Loucy (cell line): ENCODE measurements at regions not wholly inside any gene's neighbourhood (a gene's known extent, or its start where the extent isn't known, plus 50 kb on each side); places are given as distances from the start of the nearest gene placed in this dataset.

Source experiments
- H2AFZ ChIP-seq: fragments of 200-600 bp; sonication (generic); 2 replicates; pipeline ENCODE4 v1.6.0; 2016; ENCODE audit warnings: antibody characterized with exemption, mild to moderate bottlenecking, low read length, moderate library complexity
- H3F3A ChIP-seq: fragments of 200-600 bp; 2 replicates; pipeline ENCODE4 v1.6.0; 2016; ENCODE audit warnings: antibody characterized with exemption, low read depth, mild to moderate bottlenecking
- H3K27me3 ChIP-seq: fragments of 200-600 bp; sonication (generic); 2 replicates; pipeline ENCODE4 v1.6.1; 2014; ENCODE audit warnings: low read length, mild to moderate bottlenecking; ENCODE audit not compliant: insufficient read depth, poor library complexity, severe bottlenecking
- H3K36me3 ChIP-seq: fragments of 200-600 bp; sonication (generic); 2 replicates; pipeline ENCODE4 v1.6.1; 2016; ENCODE audit warnings: low read length; ENCODE audit not compliant: insufficient read depth
- H3K4me1 ChIP-seq: fragments of 200-600 bp; sonication (generic); 2 replicates; pipeline ENCODE4 v1.5.1; 2014; ENCODE audit warnings: low read length, mild to moderate bottlenecking; ENCODE audit not compliant: insufficient read depth, poor library complexity, severe bottlenecking
- H3K4me2 ChIP-seq: fragments of 200-600 bp; sonication (generic); 2 replicates; pipeline ENCODE4 v1.6.0; 2014; ENCODE audit warnings: antibody characterized with exemption, low read length, low read depth, mild to moderate bottlenecking; ENCODE audit not compliant: poor library complexity, severe bottlenecking
- H3K4me3 ChIP-seq: fragments of 200-600 bp; sonication (generic); 2 replicates; pipeline ENCODE4 v1.5.1; 2014; ENCODE audit warnings: low read length, mild to moderate bottlenecking, mixed read lengths; ENCODE audit not compliant: poor library complexity, severe bottlenecking
- H3K79me2 ChIP-seq: fragments of 200-600 bp; sonication (generic); 2 replicates; pipeline ENCODE4 v1.6.1; 2014; ENCODE audit warnings: low read length; ENCODE audit not compliant: insufficient read depth
- H3K9ac ChIP-seq: fragments of 200-600 bp; sonication (generic); 2 replicates; pipeline ENCODE4 v1.6.0; 2014; ENCODE audit warnings: mild to moderate bottlenecking, low read depth, low read length, moderate library complexity; ENCODE audit not compliant: poor library complexity, severe bottlenecking
- H3K9me2 ChIP-seq: fragments of 200-600 bp; sonication (generic); replicated peaks from 2 replicates; pipeline ENCODE4 v1.6.1; 2016; ENCODE audit warnings: low read depth, low read length, mixed read lengths
- H3K9me3 ChIP-seq: fragments of 200-600 bp; sonication (generic); 2 replicates; pipeline ENCODE4 v1.6.1; 2014; ENCODE audit warnings: mild to moderate bottlenecking, antibody characterized with exemption, low read length, low read depth; ENCODE audit not compliant: insufficient read depth
- H4K20me1 ChIP-seq: fragments of 200-600 bp; sonication (generic); 2 replicates; pipeline ENCODE4 v1.6.0; 2014; ENCODE audit warnings: antibody characterized with exemption, low read length, mild to moderate bottlenecking; ENCODE audit not compliant: insufficient read depth, poor library complexity, severe bottlenecking
- CTCF ChIP-seq: fragments of 200-600 bp; sonication (generic); conservative IDR thresholded peaks from 2 replicates; pipeline ENCODE4 v1.5.1; 2014; ENCODE audit warnings: mild to moderate bottlenecking, antibody characterized with exemption, low read length
- EZH2phosphoT487 ChIP-seq: fragments of 200-600 bp; IDR thresholded peaks from 2 replicates; pipeline ENCODE4 v1.6.1; 2018; ENCODE audit warnings: antibody characterized with exemption, mild to moderate bottlenecking, moderate library complexity, borderline replicate concordance

GRCh38 chr2:167440382-167440781, 552.1 kb downstream of the XIRP2 start:
- no peak overlapping the region for H3K4me3 ChIP-seq
- no peaks in the 10 kb centered on the region for H3K9me2 ChIP-seq
- no peak overlapping the region for H2AFZ ChIP-seq
- TF ChIP-seq CTCF (no peak), EZH2phosphoT487 (no peak)
- H4K20me1 ChIP-seq: no peaks in the 10 kb centered on the region
- no peaks in the 10 kb centered on the region for H3K79me2 ChIP-seq
- H3K36me3 ChIP-seq: no peaks in the 10 kb centered on the region
- no peaks in the 10 kb centered on the region for H3K9me3 ChIP-seq
- no peak overlapping the region for H3K4me2 ChIP-seq
- H3K9ac ChIP-seq: no peak overlapping the region
- H3F3A ChIP-seq: no peaks in the 10 kb centered on the region
- no peaks in the 10 kb centered on the region for H3K4me1 ChIP-seq
- H3K27me3 ChIP-seq: no peaks in the 10 kb centered on the region

GRCh38 chr2:167438206-167438605, 549.9 kb downstream of the XIRP2 start:
- Histone ChIP-seq H3K79me2 (no peaks in the 10 kb centered on the region), H3K36me3 (no peaks in the 10 kb centered on the region), H3K4me3 (no peak overlapping the region), H4K20me1 (no peaks in the 10 kb centered on the region), H3K4me2 (no peak overlapping the region), H3F3A (no peaks in the 10 kb centered on the region), H3K9me2 (no peaks in the 10 kb centered on the region), H3K9ac (no peak overlapping the region), H3K27me3 (no peaks in the 10 kb centered on the region), H3K9me3 (no peaks in the 10 kb centered on the region), H2AFZ (no peak overlapping the region), H3K4me1 (no peaks in the 10 kb centered on the region)
- TF ChIP-seq EZH2phosphoT487 (no peak), CTCF (no peak)

GRCh38 chr2:167431949-167432348, 543.7 kb downstream of the XIRP2 start:
- Histone ChIP-seq H3K9ac (no peak overlapping the region), H3K9me3 (no peaks in the 10 kb centered on the region)

More at GRCh38 chr2:167431949-167432348, 543.7 kb downstream of the XIRP2 start:
- Histone ChIP-seq H3K27me3 (no peaks in the 10 kb centered on the region), H3K4me3 (no peak overlapping the region), H3K36me3 (no peaks in the 10 kb centered on the region), H4K20me1 (no peaks in the 10 kb centered on the region), H3K9me2 (no peaks in the 10 kb centered on the region), H3K79me2 (no peaks in the 10 kb centered on the region), H2AFZ (no peak overlapping the region), H3F3A (no peaks in the 10 kb centered on the region), H3K4me1 (no peaks in the 10 kb centered on the region), H3K4me2 (no peak overlapping the region)
- TF ChIP-seq CTCF (no peak), EZH2phosphoT487 (no peak)
